GF-D8 (cell line): ENCODE measurements at regions not wholly inside any gene's neighbourhood (a gene's known extent, or its start where the extent isn't known, plus 50 kb on each side); places are given as distances from the start of the nearest gene placed in this dataset.
A peak's percentile ranks its signal among the peaks of the same experiment; 100 is the strongest.

Experiments used
- DNase-seq: peaks from one replicate; lab custom pipeline; 2025; lab: John Stamatoyannopoulos, UW

GRCh38 chr10:78718032-78718572 lies 350.7 kb upstream of the ZMIZ1 start:
- no peak for DNase-seq

GRCh38 chr10:78719276-78719675 lies 349.5 kb upstream of the ZMIZ1 start:
- DNase-seq: no peak

DNA sequence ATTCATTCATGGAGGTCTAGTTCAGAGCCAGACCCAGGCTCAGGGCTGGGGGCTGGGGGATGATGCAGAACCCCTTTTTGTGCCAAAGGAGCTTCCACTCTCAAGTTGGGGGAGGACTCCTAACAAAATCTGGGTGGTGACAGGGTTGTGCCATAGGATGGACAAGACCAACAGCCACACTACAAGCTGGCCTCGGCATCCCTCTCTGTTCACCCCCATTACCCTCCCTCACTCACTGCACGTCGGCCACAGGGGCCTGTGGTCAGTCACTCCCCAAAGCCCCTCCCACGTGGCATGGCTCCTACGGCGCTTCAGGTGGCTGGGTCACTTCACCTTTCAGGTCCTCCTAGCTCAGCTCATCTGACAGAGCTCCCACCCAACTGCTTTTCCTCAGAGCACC lies 348.7 kb upstream of the ZMIZ1 start:
- DNase-seq: no peak

GRCh38 chr10:78721231-78721630 lies 347.5 kb upstream of the ZMIZ1 start:
- no peak for DNase-seq

DNA sequence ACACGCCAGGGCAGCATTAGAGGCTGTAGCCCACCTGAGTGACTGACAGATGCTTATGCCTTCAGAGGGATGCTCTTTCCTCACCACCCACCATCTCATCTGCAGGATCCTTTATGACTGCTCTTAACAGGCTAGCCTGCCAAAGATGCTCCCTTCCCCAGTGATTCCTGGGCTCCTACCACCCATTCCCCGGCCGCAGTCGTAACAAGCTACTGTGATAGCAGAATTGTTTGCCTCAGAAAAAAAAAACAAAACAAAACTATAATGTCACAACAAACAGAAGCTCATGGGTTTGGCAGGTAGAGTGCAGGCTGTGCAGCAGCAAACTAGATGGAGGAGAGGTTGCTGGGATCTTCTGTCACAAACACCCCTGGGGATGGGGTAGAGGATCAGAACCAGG lies 343.9 kb upstream of the ZMIZ1 start:
- no peak for DNase-seq

DNA sequence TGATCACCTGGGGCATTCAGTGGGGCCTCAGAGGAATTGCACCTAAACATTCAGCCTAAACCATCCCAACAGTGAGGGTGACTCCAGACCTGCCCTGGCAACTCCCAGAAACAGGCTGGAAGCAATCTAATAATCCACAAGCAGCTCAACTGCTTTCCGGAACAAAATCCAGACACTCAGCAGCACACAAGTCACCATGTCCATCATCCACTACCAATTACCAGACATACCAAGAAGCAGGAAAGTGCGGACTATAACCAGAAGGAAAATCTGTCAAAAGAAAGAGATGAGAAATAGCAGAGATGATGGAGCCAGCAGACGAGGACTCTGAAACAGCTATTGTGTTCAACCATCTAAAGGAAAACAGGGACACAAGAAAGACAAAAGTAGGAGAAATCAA lies 342.6 kb upstream of the ZMIZ1 start:
- no peak for DNase-seq

GRCh38 chr10:78727251-78727650 lies 341.5 kb upstream of the ZMIZ1 start:
- DNase-seq: no peak

GRCh38 chr10:78727728-78728127 lies 341.0 kb upstream of the ZMIZ1 start:
- no peak for DNase-seq

DNA sequence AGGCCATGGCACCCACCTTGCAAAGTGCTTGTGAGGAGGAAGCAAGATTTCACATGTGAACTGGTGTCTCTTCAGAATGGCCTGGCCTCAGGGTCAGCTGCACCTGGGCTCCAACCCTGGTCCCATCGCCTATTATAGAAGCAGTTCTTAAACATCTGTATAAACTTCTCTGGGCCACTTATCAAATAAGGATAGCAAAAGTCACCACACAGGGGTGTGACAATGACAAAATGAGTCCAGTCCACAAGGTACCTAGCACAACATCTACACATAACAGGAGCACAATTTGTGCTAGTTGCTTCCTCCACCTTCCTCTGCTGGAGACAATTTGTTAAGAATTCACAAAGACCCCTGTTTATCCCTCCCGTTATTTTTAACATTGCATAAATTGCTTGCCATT lies 340.6 kb upstream of the ZMIZ1 start:
- DNase-seq: no peak

DNA sequence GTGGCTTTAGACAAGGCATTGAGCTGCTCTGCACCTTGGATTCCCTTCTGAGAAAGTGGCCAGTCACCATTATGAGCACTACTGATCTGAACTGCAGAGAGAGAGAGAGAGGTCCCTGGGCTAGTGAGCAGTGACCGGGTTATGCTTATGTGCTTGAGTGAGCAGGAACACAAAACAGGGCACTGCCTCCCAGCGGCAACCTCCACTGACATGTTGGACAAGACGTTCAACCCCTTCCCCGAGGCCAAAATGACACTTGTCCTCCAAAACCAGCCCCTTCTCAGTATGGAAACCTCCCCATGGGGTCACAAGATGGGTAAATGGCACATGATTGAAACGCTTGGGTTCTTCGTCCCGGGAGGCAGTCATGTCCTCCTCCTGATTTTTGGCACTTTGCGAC lies 339.4 kb upstream of the ZMIZ1 start:
- DNase-seq: no peak

- DNase-seq: no peak
These were observed 339.0 kb upstream of the ZMIZ1 start for GRCh38 chr10:78729800-78730199.

DNA sequence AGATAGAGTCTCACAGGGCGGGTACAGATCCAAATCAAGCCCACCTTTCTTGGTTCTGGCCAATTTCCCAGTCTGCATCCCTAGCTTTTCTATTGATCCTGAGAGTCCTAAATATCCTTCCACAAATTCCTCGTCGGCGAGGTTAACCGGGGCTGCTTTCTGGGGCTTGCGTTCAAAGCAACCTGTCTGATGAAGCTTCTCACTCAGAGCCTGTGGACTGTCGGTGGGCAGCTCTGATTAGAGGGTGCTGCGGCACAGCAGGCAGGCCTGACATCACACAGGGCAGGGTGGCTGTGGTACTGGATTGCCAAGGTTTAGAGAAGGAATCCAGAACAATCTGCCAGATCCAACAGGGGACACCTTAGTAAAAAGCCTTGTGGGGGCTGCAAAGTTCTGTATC lies 338.0 kb upstream of the ZMIZ1 start:
- no peak for DNase-seq

DNA sequence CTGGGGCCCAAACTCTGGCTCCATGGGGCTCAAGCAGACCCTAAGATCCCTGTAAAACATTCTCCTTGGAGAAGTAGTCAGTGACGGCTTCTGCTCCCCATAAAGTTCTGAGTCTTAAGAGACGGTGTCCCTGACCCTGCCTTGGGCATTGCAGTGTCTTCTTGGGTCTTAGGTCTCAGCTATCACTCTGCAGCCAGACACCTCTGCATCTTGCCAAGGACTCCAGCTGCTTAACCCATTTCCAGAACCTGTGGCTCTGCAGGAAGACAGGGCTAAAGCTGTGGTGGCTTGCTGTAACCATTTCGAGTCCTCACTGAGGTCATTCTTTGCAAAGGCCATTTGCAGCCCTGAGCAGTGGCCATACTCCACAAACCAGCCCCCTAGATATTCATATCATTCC lies 337.1 kb upstream of the ZMIZ1 start:
- DNase-seq: no peak

DNA sequence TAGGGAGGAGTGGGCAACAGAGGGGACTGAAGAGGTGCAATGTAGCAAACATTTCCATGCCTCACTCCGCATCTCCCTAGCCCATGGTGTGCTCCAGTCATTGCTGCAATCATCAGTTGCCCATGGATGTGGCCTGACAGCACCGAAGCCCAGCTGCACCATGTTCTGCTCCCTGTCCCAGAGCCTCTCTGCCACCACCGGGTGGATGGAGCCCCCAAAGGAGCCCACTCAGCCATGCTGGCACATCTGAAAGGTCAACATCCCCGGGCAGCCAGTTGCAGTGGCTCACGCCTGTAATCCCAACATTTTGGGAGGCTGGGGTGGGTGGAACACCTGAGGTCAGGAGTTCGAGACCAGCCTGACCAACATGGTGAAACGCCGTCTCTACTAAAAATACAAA lies 336.4 kb upstream of the ZMIZ1 start:
- no peak for DNase-seq

GRCh38 chr10:78736926-78737630 lies 331.7 kb upstream of the ZMIZ1 start:
- no peak for DNase-seq

- DNase-seq: no peak
These were observed 330.6 kb upstream of the ZMIZ1 start for GRCh38 chr10:78737883-78738856.

DNA sequence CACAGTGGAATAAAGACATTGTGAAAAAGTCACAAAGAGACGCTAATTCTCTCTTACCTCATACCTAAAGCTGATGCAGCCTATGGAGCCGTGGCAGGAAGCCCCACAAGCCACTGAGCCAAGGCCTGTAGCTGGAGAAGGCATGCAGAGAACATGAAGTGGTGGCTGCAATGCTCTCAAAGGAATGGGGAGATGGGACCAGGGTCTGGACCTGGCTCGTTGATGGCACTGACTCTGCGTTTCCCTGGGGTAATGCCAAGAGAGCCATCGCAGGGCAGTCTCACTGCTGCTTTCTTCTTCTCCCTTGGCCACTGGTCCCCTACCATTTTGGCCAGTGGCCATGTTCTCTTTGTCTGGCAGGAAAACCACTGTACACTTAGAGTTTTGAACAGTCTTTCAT lies 329.9 kb upstream of the ZMIZ1 start:
- no peak for DNase-seq

GRCh38 chr10:78739444-78740053 lies 329.2 kb upstream of the ZMIZ1 start:
- DNase-seq: no peak

DNA sequence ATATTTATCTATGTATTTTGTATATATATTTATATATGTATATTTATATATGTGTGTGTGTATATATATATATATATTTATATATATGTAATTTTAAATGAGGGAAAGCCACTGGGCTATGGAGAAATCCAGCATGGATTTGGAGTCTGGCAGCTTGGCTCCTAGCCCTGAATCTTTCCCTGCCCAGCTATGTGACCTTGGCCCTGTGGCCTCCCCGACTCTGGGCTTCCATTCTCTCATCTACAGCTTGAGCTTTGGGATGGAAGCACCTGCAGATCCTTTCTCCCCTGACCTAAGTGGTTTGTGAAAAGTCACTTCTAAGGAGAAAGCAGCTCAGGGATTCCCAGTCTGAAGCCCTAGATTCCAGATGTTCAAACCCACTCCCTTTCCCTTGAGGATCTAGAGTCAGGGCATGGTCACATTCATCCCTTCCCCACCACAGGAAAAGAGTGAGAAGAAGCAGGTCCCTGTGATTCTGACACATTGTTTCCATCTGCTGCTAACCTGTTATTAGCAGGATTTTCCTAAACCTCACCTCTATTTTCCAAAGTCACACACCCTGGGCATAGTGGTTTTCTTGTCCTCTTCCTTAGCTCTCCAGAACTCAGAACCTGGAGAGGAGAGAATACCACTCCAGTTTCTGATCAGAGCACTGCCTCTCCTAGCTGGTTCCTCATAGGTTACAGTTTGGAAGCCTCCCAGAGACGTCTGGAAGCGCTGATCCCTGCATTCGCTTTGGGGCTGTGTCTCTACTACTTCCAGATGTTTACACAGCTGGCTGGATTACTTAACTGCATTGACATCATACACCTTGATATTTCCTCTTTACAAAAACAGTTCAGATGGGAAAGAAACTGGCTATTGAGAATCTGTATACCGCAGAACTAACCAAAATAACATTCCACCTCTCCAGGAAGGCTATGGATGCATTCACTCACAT lies 327.5 kb upstream of the ZMIZ1 start:
- no peak for DNase-seq

- DNase-seq: no peak
These were observed 326.4 kb upstream of the ZMIZ1 start for GRCh38 chr10:78742406-78742729.

DNA sequence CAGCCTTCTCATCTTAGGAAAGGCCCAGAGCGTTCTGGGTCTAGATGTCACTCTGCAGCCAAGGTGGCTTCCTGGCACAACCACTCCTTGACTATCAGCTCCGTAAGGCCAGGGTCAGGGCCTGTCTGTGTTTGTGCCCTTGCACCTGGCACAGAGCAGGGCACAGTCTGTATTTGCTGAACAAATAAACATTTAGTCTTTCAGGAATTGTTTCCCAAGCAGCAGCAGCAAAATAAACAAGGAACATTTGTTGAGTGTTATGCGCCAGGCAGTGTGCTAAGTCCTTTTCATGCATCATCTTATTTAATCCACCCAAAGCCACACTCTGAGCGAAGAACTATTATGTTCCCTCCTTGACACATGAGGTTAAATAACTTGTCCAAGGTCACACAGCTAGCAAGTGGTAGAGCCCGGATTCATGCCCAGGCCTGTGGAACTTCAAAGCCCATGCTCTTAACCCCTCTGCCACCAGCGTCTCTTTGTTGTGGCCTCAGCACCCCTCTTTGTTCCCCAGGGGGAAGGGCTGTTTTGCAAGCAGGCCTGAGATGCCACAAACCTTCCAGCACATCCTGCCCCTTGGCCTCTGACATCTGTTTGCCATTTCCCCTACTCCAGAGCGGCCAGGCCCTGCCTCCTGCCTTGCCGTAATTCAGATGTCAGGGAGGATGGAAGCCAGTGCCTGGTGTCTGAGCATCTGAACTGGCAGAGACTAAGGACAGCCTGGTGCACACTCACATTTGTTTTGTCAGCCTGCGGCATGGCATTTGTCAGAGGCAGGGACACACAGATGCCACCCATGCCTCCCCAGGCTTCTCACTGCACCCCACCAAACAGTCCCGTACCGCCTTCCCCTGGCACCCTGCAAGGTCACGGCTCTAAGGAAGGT lies 325.8 kb upstream of the ZMIZ1 start:
- DNase-seq: peak; percentile 24
